Neural cell (in vitro differentiated cells): ENCODE measurements at regions not wholly inside any gene's neighbourhood (a gene's known extent, or its start where the extent isn't known, plus 50 kb on each side); places are given as distances from the start of the nearest gene placed in this dataset.
"Not testable (repeated sequence)": the region's sequence is repeated elsewhere in the genome, so short reads cannot be mapped to it uniquely, and the experiment has no call there.

Experiments
- H2AFZ ChIP-seq: fragments of 200-600, 300-800 bp; sonication (generic), shearing (Covaris generic); 2 replicates; pipeline ENCODE4 v1.6.0; 2014; ENCODE audit warnings: low read depth, mild to moderate bottlenecking, antibody characterized with exemption, low read length, moderate library complexity
- H3F3A ChIP-seq: fragments of 200-600 bp; shearing (Covaris generic); 2 replicates; pipeline ENCODE4 v1.6.1; 2016; ENCODE audit warnings: mild to moderate bottlenecking, moderate library complexity, mixed read lengths, antibody characterized with exemption, low read length; ENCODE audit not compliant: insufficient read depth, poor library complexity, severe bottlenecking
- H3K27ac ChIP-seq: fragments of 200-600, 300-800 bp; sonication (generic), shearing (Covaris generic); 2 replicates; pipeline ENCODE4 v1.5.1; 2014; ENCODE audit warnings: mild to moderate bottlenecking, low read length, moderate library complexity
- H3K27me3 ChIP-seq: fragments of 300-800, 200-600 bp; sonication (generic), shearing (Covaris generic); 2 replicates; pipeline ENCODE4 v1.6.0; 2014; ENCODE audit warnings: mild to moderate bottlenecking, low read depth, low read length, moderate library complexity; ENCODE audit not compliant: insufficient read depth
- H3K36me3 ChIP-seq: fragments of 300-800, 200-600 bp; sonication (generic), shearing (Covaris generic); 2 replicates; pipeline ENCODE4 v1.5.1; 2014; ENCODE audit warnings: mild to moderate bottlenecking, antibody characterized with exemption, low read length, moderate library complexity; ENCODE audit not compliant: insufficient read depth
- H3K4me2 ChIP-seq: fragments of 300-800, 200-600 bp; sonication (generic), shearing (Covaris generic); 2 replicates; pipeline ENCODE4 v1.6.0; 2014; ENCODE audit warnings: mild to moderate bottlenecking, low read length
- H3K4me3 ChIP-seq: fragments of 300-800, 200-600 bp; sonication (generic), shearing (Covaris generic); 2 replicates; pipeline ENCODE4 v1.5.1; 2014; ENCODE audit warnings: mild to moderate bottlenecking, low read length, moderate library complexity
- H3K79me2 ChIP-seq: fragments of 200-600 bp; shearing (Covaris generic); replicated peaks from 2 replicates; pipeline ENCODE4 v1.6.0; 2014; ENCODE audit warnings: mild to moderate bottlenecking, low read length, moderate library complexity; ENCODE audit not compliant: insufficient read depth
- H3K9ac ChIP-seq: fragments of 300-800, 200-600 bp; sonication (generic), shearing (Covaris generic); 2 replicates; pipeline ENCODE4 v1.6.1; 2016; ENCODE audit warnings: mild to moderate bottlenecking, low read length, mixed read lengths
- H3K9me2 ChIP-seq: fragments of 200-600 bp; shearing (Covaris generic); 2 replicates; pipeline ENCODE4 v1.6.1; 2016; ENCODE audit warnings: mild to moderate bottlenecking, low read length, mixed read lengths; ENCODE audit not compliant: insufficient read depth
- H3K9me3 ChIP-seq: fragments of 200-600, 300-800 bp; sonication (generic), shearing (Covaris generic); 2 replicates; pipeline ENCODE4 v1.6.1; 2016; ENCODE audit warnings: mild to moderate bottlenecking, mixed run types, low read length, moderate library complexity, mixed read lengths
- H4K20me1 ChIP-seq: fragments of 200-600 bp; shearing (Covaris generic); 2 replicates; pipeline ENCODE4 v1.6.1; 2016; ENCODE audit warnings: mild to moderate bottlenecking, mixed run types; ENCODE audit not compliant: insufficient read depth
- CTCF ChIP-seq: fragments of 450-650 bp; IDR thresholded peaks from 2 replicates; pipeline ENCODE4 v1.5.1; 2014; ENCODE audit warnings: antibody characterized with exemption, mild to moderate bottlenecking, moderate library complexity; ENCODE audit not compliant: poor library complexity, severe bottlenecking
- EP300 ChIP-seq: fragments of 450-650 bp; conservative IDR thresholded peaks from 2 replicates; pipeline ENCODE4 v1.6.1; 2014; ENCODE audit warnings: antibody characterized with exemption, mild to moderate bottlenecking, moderate library complexity; ENCODE audit not compliant: poor library complexity, severe bottlenecking
- EZH2 ChIP-seq: fragments of 200-600, 300-800 bp; shearing (Covaris generic), sonication (generic); IDR thresholded peaks from 2 replicates; pipeline ENCODE4 v1.6.1; 2014; ENCODE audit warnings: antibody characterized with exemption, low read length, borderline replicate concordance, mild to moderate bottlenecking; ENCODE audit not compliant: insufficient read depth, poor library complexity, severe bottlenecking
- MXI1 ChIP-seq: fragments of 450-650 bp; conservative IDR thresholded peaks from 2 replicates; pipeline ENCODE4 v1.6.1; 2014; ENCODE audit warnings: antibody characterized with exemption, mild to moderate bottlenecking; ENCODE audit not compliant: poor library complexity, severe bottlenecking
- POLR2AphosphoS5 ChIP-seq: IDR thresholded peaks from 2 replicates; pipeline ENCODE4 v1.6.1; 2012
- RAD21 ChIP-seq: fragments of 450-650 bp; conservative IDR thresholded peaks from 2 replicates; pipeline ENCODE4 v1.6.1; 2014; ENCODE audit warnings: antibody characterized with exemption, mild to moderate bottlenecking, moderate library complexity
- REST ChIP-seq: IDR thresholded peaks from 2 replicates; pipeline ENCODE4 v1.6.1; 2012; ENCODE audit warnings: borderline replicate concordance
- SMC3 ChIP-seq: fragments of 450-650 bp; conservative IDR thresholded peaks from 2 replicates; pipeline ENCODE4 v1.6.1; 2014; ENCODE audit warnings: antibody characterized with exemption, mild to moderate bottlenecking, moderate library complexity; ENCODE audit not compliant: poor library complexity
- TAF1 ChIP-seq: IDR thresholded peaks from 2 replicates; pipeline ENCODE4 v1.6.1; 2012; ENCODE audit warnings: low read depth

DNA sequence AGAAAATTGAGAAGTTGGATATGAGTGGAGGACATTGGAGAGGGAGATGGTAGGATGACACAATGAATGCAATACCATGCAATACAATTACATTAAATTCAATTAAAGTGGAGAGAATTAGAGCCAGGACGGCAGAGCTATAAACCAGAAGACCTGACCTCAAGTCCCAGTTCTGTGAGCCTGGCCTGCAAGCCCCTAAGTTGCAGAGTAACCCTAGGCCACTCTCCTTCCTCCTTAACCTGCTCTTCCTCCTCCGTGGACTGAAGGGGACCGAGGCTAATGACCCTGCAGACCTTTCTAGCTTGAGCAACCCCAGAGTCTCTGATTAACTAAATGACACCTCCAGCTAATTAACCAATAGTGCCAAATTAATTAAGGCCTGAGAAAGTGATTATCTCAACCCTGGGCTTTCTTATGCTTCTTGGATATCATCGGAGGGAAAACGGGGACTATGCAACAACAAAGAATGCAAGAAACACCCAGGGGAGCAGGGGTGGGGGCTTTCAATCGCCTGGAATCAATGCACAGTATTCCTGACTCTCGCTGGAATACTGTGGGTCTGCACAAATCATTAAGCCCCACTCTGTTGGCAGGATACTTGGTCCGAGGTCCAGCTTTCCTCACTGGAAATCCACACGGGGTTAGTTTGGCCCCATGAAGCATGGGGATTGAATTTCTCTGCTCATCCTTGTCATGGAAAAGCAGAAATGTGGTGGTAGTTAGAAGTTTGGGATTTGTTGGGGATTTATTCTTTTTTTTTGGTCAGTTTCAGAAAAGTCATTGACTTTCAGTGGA lies 548.3 kb downstream of the MN1 start:
- Histone ChIP-seq H3F3A (no peaks in the 10 kb centered on the region), H3K27me3 (no peaks in the 10 kb centered on the region), H4K20me1 (no peaks in the 10 kb centered on the region), H3K9ac (no peak overlapping the region), H3K4me3 (no peak overlapping the region), H3K4me2 (no peak overlapping the region), H3K9me3 (peaks cover 9% of the 10 kb centered on the region), H3K27ac (no peak overlapping the region), H3K79me2 (no peaks in the 10 kb centered on the region), H3K36me3 (no peaks in the 10 kb centered on the region), H2AFZ (no peak overlapping the region), H3K9me2 (no peaks in the 10 kb centered on the region)
- TF ChIP-seq RAD21 (no peak), MXI1 (no peak), EP300 (no peak), POLR2AphosphoS5 (no peak), EZH2 (no peak), CTCF (no peak), TAF1 (no peak), SMC3 (no peak), REST (no peak)

- not testable (repeated sequence) for H3K27me3 ChIP-seq, H3K9me3 ChIP-seq, H3K9ac ChIP-seq, H3K9me2 ChIP-seq, H3F3A ChIP-seq, H3K4me2 ChIP-seq, H2AFZ ChIP-seq, H4K20me1 ChIP-seq, H3K27ac ChIP-seq, H3K4me3 ChIP-seq, H3K36me3 ChIP-seq, H3K79me2 ChIP-seq
Measured at GRCh38 chr22:27254063-27254462, 547.5 kb downstream of the MN1 start.
